Suprapubic skin (tissue), 3 donors: ENCODE measurements at regions not wholly inside any gene's neighbourhood (a gene's known extent, or its start where the extent isn't known, plus 50 kb on each side); places are given as distances from the start of the nearest gene placed in this dataset.

ENCODE experiments used
- CTCF ChIP-seq, 2 donors: fragments of 200-600 bp in 1 of 2; fragments of 450-650 bp in 1 of 2; sonication (generic) in 1 of 2; IDR thresholded peaks; one replicate each; pipeline ENCODE4 v1.5.1; 2016 to 2019; ENCODE audit warnings: antibody characterized with exemption in 2 of 2, mild to moderate bottlenecking in 1 of 2, moderate library complexity in 1 of 2
- EP300 ChIP-seq: sonication (generic); formaldehyde crosslinking; IDR thresholded peaks from one replicate; pipeline ENCODE4 v1.6.1; 2017; ENCODE audit warnings: antibody characterized with exemption
- POLR2A ChIP-seq, 2 donors: fragments of 450-650 bp; IDR thresholded peaks; one replicate each; pipeline ENCODE4 v1.6.1; 2017; ENCODE audit warnings: antibody characterized with exemption in 2 of 2, mild to moderate bottlenecking in 2 of 2, moderate library complexity in 2 of 2

GRCh38 chr3:1855841-1856240 lies 242.8 kb upstream of the CNTN4 start:
- TF ChIP-seq EP300 (no peak), CTCF (IDR thresholded peaks at IDR 0.05) (no peak), POLR2A (IDR thresholded peaks at IDR 0.05) (no peak)
